ENCODE measurements at regions not wholly inside any gene's neighbourhood (a gene's known extent, or its start where the extent isn't known, plus 50 kb on each side); places are given as distances from the start of the nearest gene placed in this dataset.

DNA sequence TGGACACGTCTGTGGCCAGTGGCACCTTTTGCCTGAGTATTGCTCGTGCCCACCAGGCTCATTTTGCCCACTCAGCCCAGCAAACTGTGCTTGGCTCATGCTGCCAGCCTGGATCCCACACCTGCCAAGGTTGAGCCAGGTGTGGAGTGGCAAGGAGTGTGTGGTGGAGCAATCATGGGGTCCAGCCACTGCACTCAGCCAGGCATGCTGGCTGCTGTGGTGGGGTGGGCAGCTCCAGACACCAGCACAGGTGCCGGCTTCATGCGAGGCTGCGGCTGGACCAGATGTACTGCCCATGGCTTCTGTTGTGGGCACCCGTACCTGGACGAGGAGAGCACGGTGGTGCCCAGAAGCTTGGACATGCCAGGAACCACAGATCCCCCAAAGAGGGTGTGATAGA lies 364.1 kb downstream of the TMEM38B start:
- TF ChIP-seq POLR2A (IDR thresholded peaks at IDR 0.05): no peak
- TF ChIP-seq, protein P1, sequence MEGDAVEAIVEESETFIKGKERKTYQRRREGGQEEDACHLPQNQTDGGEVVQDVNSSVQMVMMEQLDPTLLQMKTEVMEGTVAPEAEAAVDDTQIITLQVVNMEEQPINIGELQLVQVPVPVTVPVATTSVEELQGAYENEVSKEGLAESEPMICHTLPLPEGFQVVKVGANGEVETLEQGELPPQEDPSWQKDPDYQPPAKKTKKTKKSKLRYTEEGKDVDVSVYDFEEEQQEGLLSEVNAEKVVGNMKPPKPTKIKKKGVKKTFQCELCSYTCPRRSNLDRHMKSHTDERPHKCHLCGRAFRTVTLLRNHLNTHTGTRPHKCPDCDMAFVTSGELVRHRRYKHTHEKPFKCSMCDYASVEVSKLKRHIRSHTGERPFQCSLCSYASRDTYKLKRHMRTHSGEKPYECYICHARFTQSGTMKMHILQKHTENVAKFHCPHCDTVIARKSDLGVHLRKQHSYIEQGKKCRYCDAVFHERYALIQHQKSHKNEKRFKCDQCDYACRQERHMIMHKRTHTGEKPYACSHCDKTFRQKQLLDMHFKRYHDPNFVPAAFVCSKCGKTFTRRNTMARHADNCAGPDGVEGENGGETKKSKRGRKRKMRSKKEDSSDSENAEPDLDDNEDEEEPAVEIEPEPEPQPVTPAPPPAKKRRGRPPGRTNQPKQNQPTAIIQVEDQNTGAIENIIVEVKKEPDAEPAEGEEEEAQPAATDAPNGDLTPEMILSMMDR (IDR thresholded peaks at IDR 0.05): no peak
